ENCODE measurements at regions not wholly inside any gene's neighbourhood (a gene's known extent, or its start where the extent isn't known, plus 50 kb on each side); places are given as distances from the start of the nearest gene placed in this dataset.

DNA sequence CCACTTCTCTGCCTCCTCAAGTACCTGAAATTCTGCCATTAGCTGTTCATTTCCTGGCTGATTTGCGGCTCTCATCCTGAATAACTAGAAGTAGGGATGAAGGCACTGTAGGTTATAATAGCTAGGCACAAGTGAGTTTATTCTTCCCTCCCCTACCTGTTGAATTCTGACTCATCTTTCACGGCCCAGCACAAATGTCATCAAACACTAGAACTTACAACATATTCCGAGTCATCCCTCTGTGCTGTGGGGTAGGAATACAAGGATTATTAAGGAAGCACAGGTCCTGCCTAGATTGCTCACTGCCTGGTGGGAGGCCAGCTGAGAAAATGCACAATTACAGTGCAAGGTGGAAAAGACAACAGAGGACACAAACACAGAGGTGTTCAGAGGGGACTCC lies 103.7 kb upstream of the ASIC2 start:
- WGBS (ENCODE audit: insufficient coverage): no CpG with 5 or more reads among the region's 3 CpGs

DNA sequence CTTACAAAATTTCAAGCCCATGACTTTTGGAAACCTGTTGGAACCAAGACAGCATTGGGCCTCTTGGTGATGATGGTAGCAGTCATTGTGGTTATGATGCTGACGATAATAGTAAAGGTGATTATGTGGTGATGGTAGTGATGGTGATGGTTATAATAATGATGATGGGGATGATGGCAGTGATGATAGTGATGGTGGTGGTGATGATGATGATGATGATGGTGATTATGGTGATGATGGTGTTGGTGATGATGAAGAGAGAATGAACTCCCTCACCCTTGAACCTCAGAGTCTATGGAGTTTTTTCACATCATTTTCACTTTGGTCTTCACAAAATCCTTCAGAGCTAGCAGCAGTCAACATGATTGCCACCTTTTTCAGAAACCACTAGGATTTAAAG lies 105.3 kb upstream of the ASIC2 start:
- WGBS (ENCODE audit: insufficient coverage): 100% methylated on average over 1 of the region's 1 CpG
- H3K27ac ChIP-seq (ENCODE audit: low read depth, low read length): no peak overlapping the region
- H3K4me3 ChIP-seq (ENCODE audit: low read depth, low read length): no peak overlapping the region
- H3K4me1 ChIP-seq (ENCODE audit: control insufficient read depth, insufficient read depth, low read length): no peaks in the 10 kb centered on the region
- H3K36me3 ChIP-seq (ENCODE audit: control insufficient read depth, insufficient read depth, low read length): no peaks in the 10 kb centered on the region
- no peaks in the 10 kb centered on the region for H3K9me3 ChIP-seq (ENCODE audit: control insufficient read depth, insufficient read depth, low read length)
- H3K27me3 ChIP-seq (ENCODE audit: control insufficient read depth, insufficient read depth, low read length): no peaks in the 10 kb centered on the region
- no peak for DNase-seq (ENCODE audit: low read depth in 4 of 6, low spot score in 6 of 6)

More for the DNA sequence above, 103.7 kb upstream of the ASIC2 start:
- no peaks in the 10 kb centered on the region for H3K4me1 ChIP-seq (ENCODE audit: control insufficient read depth, insufficient read depth, low read length)
- DNase-seq (ENCODE audit: low read depth in 4 of 6, low spot score in 6 of 6): no peak
- H3K27me3 ChIP-seq (ENCODE audit: control insufficient read depth, insufficient read depth, low read length): no peaks in the 10 kb centered on the region
- H3K36me3 ChIP-seq (ENCODE audit: control insufficient read depth, insufficient read depth, low read length): no peaks in the 10 kb centered on the region
- H3K27ac ChIP-seq (ENCODE audit: low read depth, low read length): no peak overlapping the region
- H3K9me3 ChIP-seq (ENCODE audit: control insufficient read depth, insufficient read depth, low read length): no peaks in the 10 kb centered on the region
- H3K4me3 ChIP-seq (ENCODE audit: low read depth, low read length): no peak overlapping the region

DNA sequence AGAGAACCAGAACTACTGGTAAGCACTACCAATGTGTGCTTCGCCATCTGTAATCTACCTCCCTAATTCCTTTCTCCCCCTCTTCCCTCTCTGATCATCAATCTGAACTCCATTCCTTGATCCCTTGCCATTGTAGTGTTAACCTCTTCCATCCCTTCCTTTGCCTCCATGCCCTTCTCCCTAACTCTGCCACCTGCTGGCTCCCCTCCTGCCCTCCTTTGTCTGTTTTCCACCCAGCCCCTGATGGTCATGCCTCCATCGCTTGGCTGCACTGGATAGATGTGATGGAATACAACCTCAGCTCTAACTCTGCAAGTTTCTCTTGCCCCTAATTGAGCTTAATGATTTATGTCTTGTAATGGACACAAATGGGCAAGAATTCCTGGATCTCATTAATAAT lies 108.2 kb upstream of the ASIC2 start:
- no peak overlapping the region for H3K27ac ChIP-seq (ENCODE audit: low read depth, low read length)
- 91% methylated on average over 1 of the region's 2 CpGs for WGBS (ENCODE audit: insufficient coverage)
- H3K9me3 ChIP-seq (ENCODE audit: control insufficient read depth, insufficient read depth, low read length): no peaks in the 10 kb centered on the region
- DNase-seq (ENCODE audit: low read depth in 4 of 6, low spot score in 6 of 6): no peak
- H3K27me3 ChIP-seq (ENCODE audit: control insufficient read depth, insufficient read depth, low read length): no peaks in the 10 kb centered on the region
- H3K36me3 ChIP-seq (ENCODE audit: control insufficient read depth, insufficient read depth, low read length): no peaks in the 10 kb centered on the region
- H3K4me3 ChIP-seq (ENCODE audit: low read depth, low read length): no peak overlapping the region
- no peaks in the 10 kb centered on the region for H3K4me1 ChIP-seq (ENCODE audit: control insufficient read depth, insufficient read depth, low read length)

DNA sequence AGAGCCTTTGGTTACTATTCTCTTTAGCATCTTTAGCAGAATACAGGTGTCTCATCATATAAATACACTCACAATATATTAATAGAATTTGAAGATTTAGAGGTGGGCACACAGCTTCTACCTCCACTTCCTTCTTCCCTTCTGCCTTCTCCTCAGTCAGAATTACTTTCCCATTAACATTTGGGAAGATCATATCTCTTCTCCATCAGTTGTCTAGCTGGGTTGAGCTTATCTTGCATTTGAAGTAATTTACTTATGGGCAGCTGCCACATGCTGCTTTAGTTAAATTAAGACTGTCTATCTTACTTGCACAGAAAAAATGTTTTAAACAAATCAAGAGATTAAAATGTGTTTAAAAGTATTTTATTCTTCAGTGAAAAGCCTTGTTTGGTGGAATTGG lies 110.1 kb upstream of the ASIC2 start:
- Histone ChIP-seq H3K27ac (ENCODE audit: low read depth, low read length) (no peak overlapping the region), H3K4me3 (ENCODE audit: low read depth, low read length) (no peak overlapping the region), H3K36me3 (ENCODE audit: control insufficient read depth, insufficient read depth, low read length) (no peaks in the 10 kb centered on the region), H3K9me3 (ENCODE audit: control insufficient read depth, insufficient read depth, low read length) (no peaks in the 10 kb centered on the region), H3K27me3 (ENCODE audit: control insufficient read depth, insufficient read depth, low read length) (no peaks in the 10 kb centered on the region), H3K4me1 (ENCODE audit: control insufficient read depth, insufficient read depth, low read length) (no peaks in the 10 kb centered on the region)
- no peak for DNase-seq (ENCODE audit: low read depth in 4 of 6, low spot score in 6 of 6)

DNA sequence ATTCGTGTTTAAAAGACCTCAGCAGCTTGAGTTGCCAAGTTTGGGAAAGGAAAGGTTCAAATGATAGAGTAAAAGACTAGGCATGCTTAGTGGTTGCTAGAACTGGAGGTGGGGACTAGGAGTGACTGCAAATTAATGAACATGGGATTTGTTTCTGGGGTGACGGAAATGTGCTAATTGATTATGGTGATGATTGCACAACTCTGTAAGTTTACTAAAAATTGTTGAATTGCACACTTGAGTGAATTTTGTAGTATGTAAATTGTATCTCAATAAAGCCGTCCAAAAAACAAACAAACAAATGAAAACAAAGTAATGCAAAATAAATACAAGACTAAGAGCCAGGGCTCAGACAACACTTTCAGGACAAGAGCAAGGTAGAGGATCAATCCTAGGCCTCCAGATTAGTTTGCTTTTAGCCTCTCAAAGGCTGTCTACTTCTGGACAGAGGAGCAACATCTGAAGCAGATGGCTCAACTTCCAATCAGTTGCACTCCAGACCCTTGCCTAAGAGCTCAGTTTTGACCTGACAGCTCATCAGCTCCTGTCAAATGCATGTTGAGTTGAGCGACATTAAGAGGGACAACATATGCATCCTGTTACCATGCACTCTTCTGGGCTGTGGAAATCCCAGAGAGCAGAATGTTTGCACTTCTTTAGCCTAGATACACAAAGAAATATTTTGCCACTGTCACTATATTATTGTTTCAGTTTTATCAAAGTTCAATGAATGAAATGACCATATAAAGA lies 111.2 kb upstream of the ASIC2 start:
- Histone ChIP-seq H3K9me3 (ENCODE audit: control insufficient read depth, insufficient read depth, low read length) (no peaks in the 10 kb centered on the region), H3K4me1 (ENCODE audit: control insufficient read depth, insufficient read depth, low read length) (no peaks in the 10 kb centered on the region), H3K27me3 (ENCODE audit: control insufficient read depth, insufficient read depth, low read length) (no peaks in the 10 kb centered on the region), H3K4me3 (ENCODE audit: low read depth, low read length) (no peak overlapping the region), H3K36me3 (ENCODE audit: control insufficient read depth, insufficient read depth, low read length) (no peaks in the 10 kb centered on the region), H3K27ac (ENCODE audit: low read depth, low read length) (no peak overlapping the region)
- no peak for DNase-seq (ENCODE audit: low read depth in 4 of 6, low spot score in 6 of 6)
- WGBS (ENCODE audit: insufficient coverage): 78% methylated on average over 3 of the region's 4 CpGs

DNA sequence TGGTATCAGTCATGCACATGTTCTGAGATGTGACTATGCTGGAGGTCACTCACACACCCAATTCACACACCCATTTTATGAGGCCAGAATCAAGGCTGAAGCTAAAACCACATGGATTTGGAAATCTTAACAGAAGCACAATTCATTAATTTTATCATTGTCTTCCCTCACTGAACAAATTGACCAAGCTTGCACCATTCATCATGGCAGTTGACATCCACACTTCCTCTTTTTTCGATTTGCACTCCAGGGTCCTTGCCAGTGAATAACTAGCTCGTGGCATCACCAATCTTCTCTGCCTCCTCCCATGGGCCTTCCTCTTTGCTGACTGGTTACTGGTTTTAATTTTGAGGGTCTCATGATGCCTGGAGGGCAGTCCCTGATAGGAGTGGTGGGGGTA lies 123.0 kb upstream of the ASIC2 start:
- 20% methylated on average over 1 of the region's 2 CpGs for WGBS (ENCODE audit: insufficient coverage)
- Histone ChIP-seq H3K9me3 (ENCODE audit: control insufficient read depth, insufficient read depth, low read length) (no peaks in the 10 kb centered on the region), H3K27me3 (ENCODE audit: control insufficient read depth, insufficient read depth, low read length) (no peaks in the 10 kb centered on the region), H3K27ac (ENCODE audit: low read depth, low read length) (no peak overlapping the region), H3K36me3 (ENCODE audit: control insufficient read depth, insufficient read depth, low read length) (no peaks in the 10 kb centered on the region), H3K4me1 (ENCODE audit: control insufficient read depth, insufficient read depth, low read length) (peaks cover 4% of the 10 kb centered on the region), H3K4me3 (ENCODE audit: low read depth, low read length) (no peak overlapping the region)
- no peak for DNase-seq (ENCODE audit: low read depth in 4 of 6, low spot score in 6 of 6)

DNA sequence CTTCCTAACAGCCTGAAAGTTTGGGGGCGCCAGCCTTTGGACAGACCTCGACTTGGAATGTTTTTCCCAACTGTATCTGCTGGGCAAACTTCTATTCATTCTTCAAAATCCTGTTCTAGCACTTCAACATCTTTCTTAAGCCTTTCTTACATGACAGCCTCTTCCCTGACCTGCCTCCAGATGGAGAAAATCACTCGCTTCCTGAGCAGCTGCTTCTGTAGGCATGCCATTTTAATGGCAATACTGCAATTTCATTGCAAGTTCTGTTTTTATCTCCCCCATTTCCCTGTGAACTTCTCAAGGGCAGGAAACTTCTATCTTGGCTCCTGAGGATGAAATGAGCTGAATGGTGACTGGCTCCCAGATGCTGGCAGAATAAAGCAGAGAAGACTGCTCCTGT lies 128.8 kb upstream of the ASIC2 start:
- WGBS (ENCODE audit: insufficient coverage): 81% methylated on average over 3 of the region's 3 CpGs

DNA sequence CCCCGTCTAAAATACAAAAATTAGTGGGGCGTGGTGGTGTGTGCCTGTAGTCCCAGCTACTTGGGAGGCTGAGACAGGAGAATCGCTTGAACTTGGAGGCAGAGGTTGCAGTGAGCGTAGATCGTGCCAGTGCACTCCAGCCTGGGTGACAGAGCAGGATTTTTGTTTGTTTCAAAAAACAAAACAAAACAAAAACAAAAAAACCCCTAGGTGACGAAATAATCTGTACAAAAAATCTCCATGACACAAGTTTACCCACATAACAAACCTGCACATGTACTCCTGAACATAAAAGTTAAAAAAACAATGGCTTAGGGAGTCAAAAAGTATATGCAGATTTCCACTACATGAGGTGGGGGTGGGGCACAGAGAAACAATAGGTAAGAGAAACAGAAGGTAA lies 140.5 kb upstream of the ASIC2 start:
- Histone ChIP-seq H3K36me3 (ENCODE audit: control insufficient read depth, insufficient read depth, low read length) (no peaks in the 10 kb centered on the region), H3K4me3 (ENCODE audit: low read depth, low read length) (no peak overlapping the region), H3K27me3 (ENCODE audit: control insufficient read depth, insufficient read depth, low read length) (no peaks in the 10 kb centered on the region), H3K9me3 (ENCODE audit: control insufficient read depth, insufficient read depth, low read length) (no peaks in the 10 kb centered on the region), H3K4me1 (ENCODE audit: control insufficient read depth, insufficient read depth, low read length) (no peaks in the 10 kb centered on the region), H3K27ac (ENCODE audit: low read depth, low read length) (no peak overlapping the region)
- WGBS (ENCODE audit: insufficient coverage): 75% methylated on average over 3 of the region's 6 CpGs
- DNase-seq (ENCODE audit: low read depth in 4 of 6, low spot score in 6 of 6): no peak

More for the DNA sequence above, 128.8 kb upstream of the ASIC2 start:
- H3K4me3 ChIP-seq (ENCODE audit: low read depth, low read length): no peak overlapping the region
- H3K9me3 ChIP-seq (ENCODE audit: control insufficient read depth, insufficient read depth, low read length): no peaks in the 10 kb centered on the region
- H3K27me3 ChIP-seq (ENCODE audit: control insufficient read depth, insufficient read depth, low read length): no peaks in the 10 kb centered on the region
- H3K27ac ChIP-seq (ENCODE audit: low read depth, low read length): no peak overlapping the region
- no peaks in the 10 kb centered on the region for H3K36me3 ChIP-seq (ENCODE audit: control insufficient read depth, insufficient read depth, low read length)
- DNase-seq (ENCODE audit: low read depth in 4 of 6, low spot score in 6 of 6): no peak
- peaks cover 4% of the 10 kb centered on the region for H3K4me1 ChIP-seq (ENCODE audit: control insufficient read depth, insufficient read depth, low read length)

DNA sequence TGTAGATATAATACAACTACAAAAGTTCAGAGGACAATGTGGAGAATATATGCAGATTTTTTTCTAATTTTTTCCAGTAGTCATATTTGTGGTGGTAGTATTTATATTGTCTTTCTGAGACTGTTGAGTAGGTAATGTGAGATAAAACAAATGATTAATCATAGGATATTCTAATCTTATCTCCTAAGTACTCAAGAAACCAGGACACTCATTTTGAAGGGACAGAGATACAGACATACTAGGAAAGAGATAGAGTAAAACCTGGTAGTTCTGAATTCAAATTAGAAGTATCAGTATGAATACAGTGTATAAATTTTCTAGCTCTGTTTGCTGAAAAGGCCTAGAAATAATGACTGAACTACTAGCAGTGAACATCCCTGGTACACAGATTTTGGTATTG lies 141.7 kb upstream of the ASIC2 start:
- Histone ChIP-seq H3K27ac (ENCODE audit: low read depth, low read length) (no peak overlapping the region), H3K4me3 (ENCODE audit: low read depth, low read length) (no peak overlapping the region), H3K9me3 (ENCODE audit: control insufficient read depth, insufficient read depth, low read length) (no peaks in the 10 kb centered on the region), H3K36me3 (ENCODE audit: control insufficient read depth, insufficient read depth, low read length) (no peaks in the 10 kb centered on the region), H3K27me3 (ENCODE audit: control insufficient read depth, insufficient read depth, low read length) (no peaks in the 10 kb centered on the region), H3K4me1 (ENCODE audit: control insufficient read depth, insufficient read depth, low read length) (no peaks in the 10 kb centered on the region)
- DNase-seq (ENCODE audit: low read depth in 4 of 6, low spot score in 6 of 6): no peak

DNA sequence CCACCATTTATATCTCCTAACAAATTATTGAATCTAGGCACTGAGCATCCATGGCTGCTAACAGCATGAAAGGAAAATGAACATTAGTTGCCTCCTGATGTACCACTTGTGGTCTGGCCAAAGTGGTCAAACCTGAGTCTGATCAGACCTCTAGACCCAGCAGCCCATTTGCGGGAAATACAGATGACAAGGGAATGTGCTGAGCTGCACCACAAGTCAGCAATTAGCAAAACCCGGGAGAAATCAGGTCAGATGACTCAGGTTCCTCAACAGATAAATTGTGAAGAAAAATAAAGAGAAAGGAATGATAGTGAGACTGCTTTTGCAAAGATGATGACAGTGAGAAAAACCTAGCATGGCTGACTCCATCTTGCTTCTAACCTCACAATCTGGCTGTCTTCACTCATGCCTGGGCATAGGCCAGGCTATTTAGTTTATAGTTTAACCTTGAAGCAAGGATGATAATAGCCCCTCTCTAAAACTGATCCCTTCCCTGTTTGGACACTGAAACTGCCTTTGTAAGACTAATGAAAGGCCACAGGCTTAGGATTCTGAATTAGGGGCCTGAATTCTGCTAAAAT lies 142.7 kb upstream of the ASIC2 start:
- no peak for DNase-seq (ENCODE audit: low read depth in 4 of 6, low spot score in 6 of 6)
- Histone ChIP-seq H3K9me3 (ENCODE audit: control insufficient read depth, insufficient read depth, low read length) (no peaks in the 10 kb centered on the region), H3K4me1 (ENCODE audit: control insufficient read depth, insufficient read depth, low read length) (no peaks in the 10 kb centered on the region), H3K27ac (ENCODE audit: low read depth, low read length) (no peak overlapping the region), H3K4me3 (ENCODE audit: low read depth, low read length) (no peak overlapping the region), H3K27me3 (ENCODE audit: control insufficient read depth, insufficient read depth, low read length) (no peaks in the 10 kb centered on the region), H3K36me3 (ENCODE audit: control insufficient read depth, insufficient read depth, low read length) (no peaks in the 10 kb centered on the region)
- WGBS (ENCODE audit: insufficient coverage): 84% methylated on average over 2 of the region's 2 CpGs
